ENCODE measurements at regions not wholly inside any gene's neighbourhood (a gene's known extent, or its start where the extent isn't known, plus 50 kb on each side); places are given as distances from the start of the nearest gene placed in this dataset.

- no peak for TF ChIP-seq CTCF (IDR thresholded peaks at IDR 0.05; ENCODE audit: low read depth, low read length)
- TF ChIP-seq MYC (IDR thresholded peaks at IDR 0.05; ENCODE audit: low read depth, low read length) = no peak
Observed at GRCh38 chr2:8239531-8240088, 442.2 kb upstream of the ID2 start.

All from NB4 (cell line).